HG03064 (cell line): ENCODE measurements at regions not wholly inside any gene's neighbourhood (a gene's known extent, or its start where the extent isn't known, plus 50 kb on each side); places are given as distances from the start of the nearest gene placed in this dataset.

Experiments
- ATAC-seq: cut with Tn5 transposase; IDR thresholded peaks from one replicate; pipeline ENCODE4 v1.9.1; 2021; ENCODE audit warnings: low read depth; ENCODE audit not compliant: unreplicated experiment

GRCh38 chr20:11064946-11065345 lies 391.1 kb upstream of the JAG1 start:
- ATAC-seq: no peak

DNA sequence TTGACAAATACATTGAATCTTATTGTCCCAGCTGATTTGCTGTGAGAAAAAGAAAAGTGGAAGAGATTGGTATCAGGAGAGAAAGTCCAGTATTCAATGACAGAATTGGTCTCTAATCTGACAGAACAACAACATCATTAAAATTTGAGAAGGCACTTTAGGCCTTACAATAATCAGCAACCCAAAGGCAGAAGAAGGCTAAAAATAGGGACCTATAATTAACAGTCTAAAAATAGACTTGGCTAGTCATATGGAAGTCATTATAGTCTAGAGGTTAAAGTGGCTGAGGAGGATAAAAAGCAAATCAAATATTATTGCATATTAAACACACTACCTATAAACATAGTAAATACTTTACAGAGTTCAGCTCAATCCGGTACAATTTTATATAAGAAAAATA lies 393.6 kb upstream of the JAG1 start:
- ATAC-seq: no peak

DNA sequence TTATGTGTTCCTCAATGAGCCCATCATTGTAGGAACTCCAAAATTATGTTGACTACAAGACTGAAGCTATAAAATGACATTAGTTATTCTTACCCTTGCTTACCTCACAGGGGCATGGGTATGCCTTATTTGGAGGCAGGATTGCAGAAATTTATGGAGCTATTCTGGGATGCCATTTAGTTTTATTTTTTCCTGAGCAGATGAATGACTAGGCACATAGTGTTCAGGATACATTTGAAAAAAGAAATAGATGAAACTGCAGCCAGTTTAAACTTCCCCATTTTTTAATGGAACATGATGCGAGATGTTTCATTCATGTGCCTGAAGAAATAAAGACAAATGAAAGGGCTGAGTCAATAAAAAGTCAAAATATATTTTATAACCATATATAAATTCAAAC lies 399.2 kb upstream of the JAG1 start:
- no peak for ATAC-seq

- ATAC-seq: no peak
These were observed 402.8 kb upstream of the JAG1 start for GRCh38 chr20:11076434-11077105.

GRCh38 chr20:11077226-11077625 lies 403.4 kb upstream of the JAG1 start:
- no peak for ATAC-seq

DNA sequence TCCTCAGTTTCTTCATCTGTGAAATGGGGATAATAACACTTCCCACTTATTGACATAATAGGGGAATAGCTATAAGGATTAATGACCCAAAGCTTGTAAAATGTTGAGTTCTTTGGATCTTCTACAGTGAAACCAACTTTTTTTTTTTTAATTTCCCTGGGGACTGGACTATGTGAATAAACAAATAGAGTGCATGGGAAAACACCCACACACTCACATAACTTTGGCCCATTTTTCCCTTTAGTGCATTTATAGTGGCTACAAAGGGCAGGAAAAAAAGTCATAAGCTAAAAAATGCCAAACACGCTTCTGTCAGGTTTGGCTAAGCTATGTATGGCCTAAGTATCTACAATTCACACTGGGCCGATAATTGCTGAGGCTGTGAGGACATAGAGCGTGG lies 406.2 kb upstream of the JAG1 start:
- no peak for ATAC-seq

DNA sequence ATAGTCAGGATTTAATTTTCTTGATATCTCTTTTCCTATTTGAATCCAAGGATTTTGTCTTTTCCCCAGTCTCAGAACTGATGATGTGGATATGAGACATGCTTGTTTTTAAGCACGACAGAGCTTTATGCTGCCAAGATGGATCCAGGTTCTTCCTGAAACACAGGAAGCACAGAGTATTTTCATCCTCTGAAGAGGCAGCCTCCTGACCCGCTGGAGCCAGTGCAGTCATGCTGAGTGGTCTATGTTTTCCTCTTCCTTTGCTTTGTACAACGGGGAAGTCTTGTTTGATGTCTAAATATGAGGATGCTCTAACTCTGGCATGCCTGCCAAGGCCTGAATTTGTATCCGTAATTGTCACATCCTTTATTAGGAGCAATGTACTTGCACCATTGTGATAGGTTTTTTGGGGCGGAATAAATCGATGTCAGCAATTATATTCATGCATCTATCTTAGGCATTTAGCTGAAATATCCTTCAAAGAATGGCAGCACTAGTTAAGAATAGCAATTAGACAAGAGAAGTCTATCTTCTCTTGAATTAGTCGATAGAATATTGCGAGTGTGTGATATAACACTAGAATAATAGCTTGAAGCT lies 407.1 kb upstream of the JAG1 start:
- no peak for ATAC-seq

DNA sequence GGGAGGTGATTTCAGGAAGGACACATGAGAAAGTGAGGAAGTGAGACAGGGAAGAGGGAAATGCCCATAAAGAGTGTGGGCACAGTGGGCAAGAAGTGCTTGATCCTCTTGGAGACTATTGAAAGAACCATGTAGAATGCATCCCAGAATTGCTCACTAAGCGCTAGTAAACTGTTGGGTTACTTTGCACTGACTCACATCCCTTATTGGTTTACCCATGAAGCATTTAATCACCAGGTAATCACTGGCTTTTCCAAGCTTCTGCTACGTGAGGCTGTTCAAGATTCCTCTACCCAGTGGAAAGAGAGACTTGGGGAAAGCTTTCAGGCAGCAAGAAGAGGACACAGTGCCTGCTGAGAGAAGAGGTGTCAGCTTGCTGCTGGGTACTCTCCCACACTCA lies 410.0 kb upstream of the JAG1 start:
- no peak for ATAC-seq

- no peak for ATAC-seq
These were observed 410.7 kb upstream of the JAG1 start for GRCh38 chr20:11084508-11084907.

DNA sequence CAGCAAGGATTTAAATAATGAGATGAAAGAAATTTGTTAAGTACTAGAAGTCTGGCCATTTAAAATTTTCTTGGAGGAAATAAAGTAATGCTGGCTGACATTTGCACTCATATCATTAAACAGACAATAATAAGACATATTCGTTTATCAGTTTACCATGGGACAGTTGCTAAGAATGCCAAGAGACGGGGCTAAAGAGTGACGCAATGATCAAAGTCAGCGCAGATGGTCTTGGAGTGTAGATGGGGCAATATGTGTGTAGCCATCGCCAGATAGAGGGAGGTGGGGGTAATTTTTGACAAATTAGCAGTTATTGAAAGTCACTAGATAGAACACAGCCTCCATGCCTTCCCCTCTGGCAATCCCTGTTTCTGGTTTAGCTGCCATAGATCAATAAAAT lies 413.2 kb upstream of the JAG1 start:
- no peak for ATAC-seq

DNA sequence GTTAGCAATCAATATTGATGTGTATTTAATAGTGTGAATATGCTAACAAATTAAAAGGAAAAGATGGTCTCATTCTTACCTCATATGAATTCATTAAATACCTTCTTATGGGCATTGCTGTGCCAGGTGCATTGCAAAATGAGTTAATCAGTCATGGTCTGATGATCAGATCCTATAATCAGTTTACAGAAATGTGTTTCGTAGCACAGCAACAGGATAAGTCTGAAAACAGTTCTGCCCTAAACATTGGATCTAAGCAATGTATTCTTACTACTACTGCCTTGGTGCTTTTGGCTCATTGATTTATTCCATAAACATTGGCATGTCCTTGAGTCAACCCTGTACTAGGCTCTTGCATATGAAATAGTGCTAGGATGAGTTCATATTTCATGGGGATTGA lies 417.0 kb upstream of the JAG1 start:
- no peak for ATAC-seq

- ATAC-seq: no peak
These were observed 417.7 kb upstream of the JAG1 start for GRCh38 chr20:11091511-11091910.

DNA sequence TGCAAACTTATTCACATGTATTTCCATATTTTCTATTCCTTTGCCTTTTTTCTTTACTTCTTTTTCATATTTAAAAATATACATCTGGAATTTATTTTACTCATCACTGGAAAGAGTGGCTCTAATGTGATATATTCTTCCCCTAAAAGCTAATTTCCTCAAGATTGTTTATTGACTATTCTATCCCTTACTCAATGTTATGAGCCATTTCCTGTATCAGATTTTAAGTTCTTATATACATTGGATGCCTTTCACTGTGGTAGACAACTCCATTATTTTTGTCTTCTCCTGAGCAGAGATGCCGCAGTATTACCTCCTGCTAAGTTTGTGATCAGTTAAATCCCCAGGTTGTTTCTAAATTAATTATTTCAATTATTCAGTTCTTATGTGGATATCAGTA lies 418.4 kb upstream of the JAG1 start:
- ATAC-seq: no peak

DNA sequence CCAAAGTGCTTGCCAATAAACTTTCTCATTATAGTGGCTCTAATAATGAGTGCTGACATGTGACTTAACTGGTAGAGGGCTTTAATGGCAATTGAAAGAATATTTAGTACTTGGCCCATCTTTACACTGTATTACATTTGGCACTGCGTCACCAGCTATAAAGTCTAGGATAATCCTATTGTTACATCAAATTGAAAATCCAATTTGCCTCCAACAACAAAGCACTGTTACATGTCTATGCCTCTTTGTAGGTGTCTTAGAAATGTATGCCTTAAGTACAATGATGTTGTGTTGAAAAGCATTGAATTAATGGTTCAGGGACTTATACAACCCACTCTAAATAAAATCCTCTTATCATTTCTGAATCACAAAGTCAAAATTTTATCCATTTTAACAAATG lies 420.4 kb upstream of the JAG1 start:
- ATAC-seq: no peak

- ATAC-seq: no peak
These were observed 420.9 kb upstream of the JAG1 start for GRCh38 chr20:11094711-11095110.

DNA sequence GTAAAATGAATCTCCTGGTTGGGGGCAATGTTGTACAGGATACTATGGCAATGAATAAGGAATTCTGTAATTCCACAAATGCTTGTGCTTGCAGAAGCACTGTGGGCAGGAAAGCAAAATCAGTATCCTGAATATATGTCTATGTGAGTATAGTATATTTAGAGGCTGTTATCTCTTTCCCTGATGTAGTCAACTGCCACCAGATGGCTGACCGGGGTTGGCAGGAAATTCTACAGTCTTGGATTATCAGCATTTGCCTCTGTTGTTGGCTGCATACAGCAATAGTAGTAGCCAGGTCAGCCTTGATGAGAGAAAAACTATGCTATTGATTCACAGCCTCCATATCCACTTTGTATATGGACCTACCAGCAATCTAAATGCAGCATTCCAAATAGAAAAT lies 425.1 kb upstream of the JAG1 start:
- no peak for ATAC-seq

GRCh38 chr20:11101243-11101642 lies 427.4 kb upstream of the JAG1 start:
- no peak for ATAC-seq

- no peak for ATAC-seq
These were observed 427.9 kb upstream of the JAG1 start for GRCh38 chr20:11101696-11102095.

DNA sequence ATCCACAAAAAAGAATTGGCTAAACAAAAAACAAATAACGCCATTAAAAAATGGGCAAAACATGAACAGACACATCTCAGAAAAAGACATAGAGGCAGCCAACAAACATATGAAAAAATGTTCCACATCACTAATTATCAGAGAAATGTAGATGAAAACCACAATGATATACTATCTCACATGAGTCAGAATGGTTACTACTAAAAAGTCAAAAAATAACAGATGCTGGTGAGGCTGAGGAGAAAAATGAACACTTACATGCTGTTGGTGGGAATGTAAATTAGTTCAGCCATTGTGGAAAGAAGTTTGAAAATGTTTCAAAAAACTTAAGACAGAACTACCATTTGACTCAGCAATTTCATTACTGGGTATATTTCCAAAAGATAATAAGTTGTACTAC lies 430.1 kb upstream of the JAG1 start:
- ATAC-seq: no peak

- ATAC-seq: no peak
These were observed 434.5 kb upstream of the JAG1 start for GRCh38 chr20:11108102-11108810.

DNA sequence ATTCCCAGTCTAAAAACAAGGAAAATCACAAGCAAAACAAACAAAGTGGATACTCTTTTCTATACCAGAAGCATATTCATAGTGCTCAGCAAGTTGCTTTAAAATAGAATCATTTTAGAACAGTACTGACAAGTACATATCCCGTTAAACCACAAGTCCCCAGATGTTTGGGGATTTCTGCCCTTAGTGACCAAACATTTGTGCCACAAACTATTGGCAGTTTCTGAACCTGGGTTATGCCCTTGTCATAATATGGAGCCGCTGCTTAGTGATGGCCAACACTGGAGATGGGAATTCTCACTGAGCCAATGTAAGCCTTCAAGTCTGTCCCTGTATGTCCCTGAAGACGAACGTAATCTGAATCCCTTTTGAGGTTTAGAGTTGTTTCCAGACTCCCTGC lies 436.7 kb upstream of the JAG1 start:
- ATAC-seq: no peak

DNA sequence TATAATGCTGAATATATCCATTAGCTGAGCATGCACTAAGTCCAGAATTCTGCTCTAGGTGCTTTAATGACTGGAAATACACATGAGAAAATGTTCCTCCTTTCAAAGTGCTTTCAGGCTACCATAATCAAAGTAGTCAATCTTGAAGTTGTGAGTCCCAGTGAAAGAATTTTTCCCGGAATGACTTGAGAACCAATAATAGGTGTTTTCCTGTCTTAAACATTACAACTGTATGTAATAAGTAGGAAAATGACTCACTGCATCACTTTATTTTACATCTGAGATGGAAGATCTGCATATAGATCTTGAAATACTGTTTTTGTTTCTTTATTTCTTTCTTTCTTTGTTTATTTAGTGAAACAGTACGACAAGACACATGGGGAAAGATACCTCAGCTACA lies 437.4 kb upstream of the JAG1 start:
- ATAC-seq: no peak
